Activated naive CD8-positive, alpha-beta T cell treated with anti-CD3 and anti-CD28 coated beads, Interleukin-2, amount 50 U/mL, for 16 hours (primary cell): ENCODE measurements at regions not wholly inside any gene's neighbourhood (a gene's known extent, or its start where the extent isn't known, plus 50 kb on each side); places are given as distances from the start of the nearest gene placed in this dataset.
"Not testable (repeated sequence)": the region's sequence is repeated elsewhere in the genome, so short reads cannot be mapped to it uniquely, and the experiment has no call there.

ENCODE experiments used
- DNase-seq: peaks from one replicate; pipeline ENCODE4 v3.0.0-alpha.2; 2020; ENCODE audit warnings: low read depth, low spot score

DNA sequence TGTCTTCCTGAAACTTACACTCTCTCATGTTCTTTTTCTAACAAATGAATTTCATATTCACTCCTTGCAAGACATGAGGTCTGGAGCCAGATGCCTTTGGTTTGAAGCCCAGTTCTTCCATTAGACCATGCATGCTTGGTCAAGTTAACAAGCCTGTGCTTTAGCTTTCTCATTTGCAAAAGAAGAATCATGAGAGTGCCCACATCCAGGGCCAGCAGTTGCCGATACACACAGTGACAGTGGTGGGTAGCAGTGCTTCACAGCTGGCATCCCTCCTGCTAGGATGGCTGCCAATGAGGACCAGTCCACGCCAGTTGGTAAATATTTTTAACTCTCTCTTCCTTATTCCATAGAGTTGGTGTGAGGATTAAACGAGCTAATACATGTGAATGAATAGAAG lies 163.1 kb downstream of the PHLDA1 start:
- DNase-seq = no peak

DNA sequence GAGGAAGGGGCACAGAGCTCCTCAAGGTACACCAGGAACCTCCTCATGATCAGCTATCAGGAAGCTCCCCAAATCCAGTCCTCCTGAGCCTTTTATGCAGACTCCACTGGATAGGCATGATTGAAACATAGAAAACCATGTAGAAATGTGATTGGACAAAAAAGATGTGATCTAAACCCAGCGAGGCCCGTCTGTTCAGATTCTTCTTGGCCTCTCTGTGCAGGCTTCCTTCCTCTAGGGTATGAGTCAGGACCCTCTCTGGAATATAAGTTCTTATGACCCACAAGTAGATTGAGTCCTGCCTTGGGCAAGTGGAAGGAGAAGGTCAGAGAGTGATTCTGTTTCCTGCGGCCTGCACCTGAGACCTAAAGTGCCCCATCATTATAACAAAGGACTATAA lies 166.3 kb downstream of the PHLDA1 start:
- DNase-seq = no peak

DNA sequence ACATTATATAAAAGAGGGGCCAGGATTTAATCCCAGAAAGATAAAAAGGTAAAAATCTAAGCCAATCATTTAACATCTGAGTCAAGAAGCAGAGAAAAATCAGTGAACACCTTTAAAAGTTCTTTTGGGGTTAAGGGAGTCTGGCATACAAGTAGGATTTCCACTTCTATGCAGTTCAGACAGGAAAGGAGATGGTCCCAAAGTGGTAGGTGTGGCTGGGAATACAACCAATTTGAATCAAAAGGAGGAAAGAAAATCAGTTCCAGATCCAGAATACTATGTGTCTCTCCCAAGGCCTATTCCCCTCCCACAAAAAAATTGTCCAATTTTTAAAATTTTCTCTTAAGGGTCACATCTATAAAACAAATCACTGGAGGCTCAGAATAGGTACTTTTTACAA lies 167.4 kb downstream of the PHLDA1 start:
- DNase-seq = no peak

DNA sequence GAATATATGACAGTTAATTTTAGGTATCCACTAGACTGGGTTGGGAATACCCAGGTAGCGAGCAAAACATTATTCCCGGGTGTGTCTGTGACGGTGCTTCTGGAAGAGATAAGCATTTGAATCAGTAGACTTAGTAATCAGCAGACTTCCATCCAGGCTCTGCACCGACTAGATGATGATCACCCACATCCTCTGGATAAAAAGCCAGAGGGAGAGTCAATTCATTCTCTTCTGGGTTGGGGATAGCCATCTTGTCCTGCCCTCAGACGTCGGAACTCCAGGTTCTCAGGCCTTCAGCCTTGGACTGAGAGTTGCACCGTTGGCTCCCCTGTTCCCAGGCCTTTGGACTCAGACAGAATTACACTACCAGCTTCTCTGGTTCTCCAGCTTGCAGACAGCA lies 168.0 kb downstream of the PHLDA1 start:
- no peak for DNase-seq

DNA sequence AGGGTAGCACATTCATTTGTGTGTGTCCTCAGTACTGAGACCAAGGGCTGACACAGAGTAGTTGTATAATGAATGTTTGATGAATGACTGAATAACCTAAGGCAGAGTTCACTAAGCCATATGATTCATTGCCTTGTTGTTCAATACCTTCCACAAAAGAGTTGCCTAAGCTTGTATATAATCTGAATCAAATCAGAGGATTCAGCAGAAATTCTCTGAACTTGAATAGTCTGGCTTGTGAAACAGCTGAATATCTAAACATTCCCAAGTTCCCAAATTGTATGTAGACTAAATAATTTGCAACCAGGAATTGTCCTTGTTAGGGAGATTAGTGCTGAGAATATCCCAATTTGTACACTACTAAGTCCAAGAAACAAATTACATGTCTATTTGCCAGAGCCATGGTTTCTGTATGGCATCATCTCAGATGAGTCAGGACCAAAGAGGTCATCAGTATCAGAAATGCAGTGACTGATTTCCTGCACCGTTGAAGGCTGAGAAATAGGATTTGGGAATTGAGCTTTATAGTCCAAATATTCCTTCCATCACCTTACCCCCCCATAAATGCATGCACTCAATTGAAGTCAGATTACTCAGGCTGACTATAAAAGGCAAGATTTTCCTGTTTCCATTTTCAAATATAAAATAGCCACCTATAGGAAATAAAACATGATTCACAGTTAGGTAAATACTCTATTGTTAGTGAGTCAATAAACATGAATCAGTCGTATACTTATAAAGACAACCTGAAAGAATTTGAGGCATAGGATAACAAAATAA lies 168.7 kb downstream of the PHLDA1 start:
- DNase-seq = no peak

GRCh38 chr12:75859868-75860267 lies 171.7 kb downstream of the PHLDA1 start:
- no peak for DNase-seq

DNA sequence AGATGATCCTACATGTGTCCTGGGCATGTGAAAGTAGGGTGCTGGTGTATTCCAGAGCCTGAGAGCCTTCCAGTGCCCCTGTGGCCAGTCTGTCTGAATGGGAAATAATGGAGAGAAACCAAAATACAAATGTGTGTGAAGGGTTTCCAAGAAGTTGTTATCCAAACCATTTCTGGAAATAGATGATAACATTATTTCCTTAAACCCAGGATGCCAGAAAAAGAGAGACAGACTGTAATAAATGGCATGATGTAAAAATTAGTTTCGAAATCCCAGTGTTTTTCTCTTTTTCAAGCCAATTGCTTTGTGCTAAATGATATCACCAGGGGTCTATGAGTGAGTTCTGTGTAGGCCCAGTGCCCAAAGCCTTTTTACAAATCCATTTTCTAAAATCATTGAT lies 175.3 kb downstream of the PHLDA1 start:
- no peak for DNase-seq

GRCh38 chr12:75855360-75855759 lies 176.2 kb downstream of the PHLDA1 start:
- DNase-seq = no peak

- DNase-seq = no peak
Measured at GRCh38 chr12:75854681-75855309, 176.8 kb downstream of the PHLDA1 start.

DNA sequence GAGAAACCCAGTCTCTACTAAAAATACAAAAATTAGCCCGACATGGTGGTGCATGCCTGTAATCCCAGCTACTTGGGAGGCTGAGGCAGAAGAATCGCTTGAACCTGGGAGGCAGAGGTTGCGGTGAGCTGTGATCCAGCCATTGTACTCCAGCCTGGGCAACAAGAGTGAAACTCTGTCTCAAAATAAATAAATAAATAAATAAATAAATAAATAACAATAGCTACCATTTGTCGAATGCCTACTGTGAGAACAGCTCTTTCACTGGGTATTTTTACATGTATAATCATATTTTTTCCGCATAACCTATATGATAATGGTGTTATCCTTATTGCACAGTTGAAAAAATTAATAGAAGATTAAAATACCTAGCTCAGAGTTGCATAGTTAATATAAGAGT lies 177.4 kb downstream of the PHLDA1 start:
- DNase-seq = not testable (repeated sequence)

DNA sequence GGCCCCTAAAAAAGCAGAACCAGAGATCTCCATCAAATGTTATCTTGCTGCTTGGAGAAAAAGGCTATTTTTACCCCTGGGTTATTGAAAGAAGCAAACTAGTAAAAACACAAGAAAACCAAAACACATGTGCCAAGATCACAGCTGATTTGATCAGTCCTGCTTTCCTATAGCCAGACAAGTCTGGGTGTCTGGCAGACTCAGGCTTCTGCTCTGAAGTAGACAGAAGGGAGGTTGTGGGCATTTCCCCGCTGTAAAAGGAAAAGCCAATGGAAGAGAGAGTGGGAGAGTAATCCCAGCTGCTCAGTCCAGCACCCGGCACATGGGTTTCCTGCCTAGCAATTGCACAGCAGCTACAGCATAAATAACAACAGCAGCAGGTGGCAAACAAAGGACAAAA lies 177.9 kb downstream of the PHLDA1 start:
- no peak for DNase-seq

GRCh38 chr12:75852956-75853355 lies 178.6 kb downstream of the PHLDA1 start:
- DNase-seq = no peak

- DNase-seq = no peak
Measured at GRCh38 chr12:75852143-75852542, 179.4 kb downstream of the PHLDA1 start.

- DNase-seq = no peak
Measured at GRCh38 chr12:75850721-75851462, 180.7 kb downstream of the PHLDA1 start.

DNA sequence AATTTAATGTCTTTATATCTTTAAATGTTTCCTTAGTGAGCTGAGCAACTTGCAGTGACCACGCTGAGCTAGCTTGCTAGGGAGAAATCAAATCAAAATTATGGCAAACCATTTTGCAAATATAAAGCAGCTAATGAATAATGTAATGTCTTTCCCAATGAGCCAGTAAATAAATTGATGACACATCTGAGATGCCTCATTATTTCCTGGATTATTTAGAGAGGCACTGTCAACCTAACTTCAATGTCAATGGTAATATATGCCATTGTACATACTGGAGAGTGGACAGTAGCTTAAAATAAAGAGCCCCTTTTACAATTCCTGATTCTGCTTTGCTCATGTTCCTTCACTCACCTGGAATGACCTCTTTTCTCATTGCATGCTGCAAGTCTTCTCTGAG lies 182.6 kb downstream of the PHLDA1 start:
- no peak for DNase-seq

- no peak for DNase-seq
Measured at GRCh38 chr12:75848431-75848925, 183.1 kb downstream of the PHLDA1 start.

GRCh38 chr12:75846102-75846501 lies 185.5 kb downstream of the PHLDA1 start:
- no peak for DNase-seq

DNA sequence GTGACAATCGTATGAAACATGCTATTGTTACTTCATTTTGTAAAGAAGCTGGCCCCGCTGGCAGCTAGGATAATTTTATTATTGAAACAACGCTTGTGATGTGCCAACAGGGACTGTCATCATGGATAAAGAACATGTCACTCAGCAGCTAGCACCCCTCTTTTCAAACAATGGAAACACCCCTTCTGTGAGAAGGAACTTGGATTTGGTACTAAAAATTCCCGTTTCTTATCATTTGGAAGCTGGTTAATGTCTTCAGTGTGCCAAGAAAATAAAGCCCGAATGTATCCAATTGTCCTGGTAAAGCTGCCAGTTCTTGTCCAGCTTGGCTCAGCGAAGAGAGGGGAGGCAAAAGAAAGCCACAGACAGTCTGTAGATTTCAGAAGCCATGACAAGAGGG lies 186.6 kb downstream of the PHLDA1 start:
- DNase-seq = no peak

DNA sequence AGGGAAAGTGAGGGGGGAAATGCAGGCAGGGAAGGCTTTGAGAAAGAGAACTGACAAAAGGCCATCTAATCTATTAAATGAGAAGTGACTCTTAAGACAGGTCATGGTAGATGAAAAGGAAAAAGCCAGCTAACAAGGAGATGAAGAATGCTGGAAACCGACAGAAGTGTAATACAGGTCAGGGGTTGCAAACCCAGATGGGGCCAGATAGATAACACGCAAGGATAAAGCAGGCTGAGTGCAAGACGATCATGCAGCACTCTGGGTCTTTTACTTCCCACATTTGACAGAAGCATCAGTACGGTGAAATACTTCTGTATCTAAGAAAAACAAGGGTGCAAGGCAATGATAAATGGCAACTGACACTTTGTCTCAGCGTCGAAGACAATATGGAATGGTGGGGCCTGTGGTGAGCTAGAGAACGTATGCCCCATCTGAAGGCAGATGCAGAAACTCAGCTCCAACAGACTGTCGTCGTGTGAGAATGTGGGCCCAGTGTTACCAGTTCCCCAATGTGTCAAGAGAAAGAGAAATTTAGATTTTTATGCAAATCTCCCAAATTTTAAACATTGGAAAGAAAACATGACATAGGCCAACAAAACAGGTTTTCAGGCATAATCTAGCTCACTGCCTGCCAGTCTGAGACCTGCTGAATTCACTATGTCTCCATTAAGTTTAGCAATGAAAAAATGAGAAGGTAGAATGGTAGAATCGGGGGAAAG lies 187.4 kb downstream of the PHLDA1 start:
- no peak for DNase-seq

GRCh38 chr12:75842090-75842489 lies 189.5 kb downstream of the PHLDA1 start:
- no peak for DNase-seq

DNA sequence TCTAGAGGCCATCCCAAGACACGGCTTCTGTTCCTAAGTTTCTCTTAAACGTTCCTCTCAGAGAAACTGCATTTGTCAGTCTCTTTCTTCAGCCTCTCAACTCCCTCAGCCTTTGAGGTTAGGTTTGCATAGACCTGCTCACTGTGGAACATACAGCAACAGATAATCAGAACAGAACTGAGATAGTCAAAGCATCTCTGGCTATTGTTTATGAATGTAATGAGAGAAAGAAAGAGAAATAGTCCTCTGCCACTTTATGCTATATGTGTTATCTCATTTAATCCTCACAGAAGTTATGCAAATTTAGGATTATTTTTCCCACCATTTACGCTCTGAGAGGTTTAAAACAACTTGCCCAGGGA lies 190.6 kb downstream of the PHLDA1 start:
- no peak for DNase-seq

- no peak for DNase-seq
Measured at GRCh38 chr12:75838309-75838708, 193.3 kb downstream of the PHLDA1 start.
